Astrocyte (in vitro differentiated cells and primary cell): ENCODE measurements at regions not wholly inside any gene's neighbourhood (a gene's known extent, or its start where the extent isn't known, plus 50 kb on each side); places are given as distances from the start of the nearest gene placed in this dataset.

Source experiments
- DNase-seq: peaks from one replicate; pipeline ENCODE4 v3.0.0-alpha.2; 2010; ENCODE audit warnings: low read depth
- FAIRE-seq: peaks from 2 replicates; lab custom pipeline; 2011; peaks lifted over from hg19 to GRCh38; lab: Jason Lieb, UNC
- H2AFZ ChIP-seq: 2 replicates; pipeline ENCODE4 v1.6.0; 2012; ENCODE audit warnings: low read depth, low read length, inconsistent platforms
- H3K27ac ChIP-seq: 2 replicates; pipeline ENCODE4 v1.5.1; 2011; ENCODE audit warnings: low read depth, low read length, inconsistent platforms
- H3K27me3 ChIP-seq: 2 replicates; pipeline ENCODE4 v1.6.0; 2011; ENCODE audit warnings: low read length, inconsistent platforms; ENCODE audit not compliant: insufficient read depth
- H3K36me3 ChIP-seq: 2 replicates; pipeline ENCODE4 v1.5.1; 2011; ENCODE audit warnings: low read length, inconsistent platforms; ENCODE audit not compliant: insufficient read depth
- H3K4me1 ChIP-seq: 2 replicates; pipeline ENCODE4 v1.5.1; 2011; ENCODE audit warnings: low read length, inconsistent platforms; ENCODE audit not compliant: insufficient read depth
- H3K4me2 ChIP-seq: 2 replicates; pipeline ENCODE4 v1.6.0; 2012; ENCODE audit warnings: low read length, inconsistent platforms
- H3K4me3 ChIP-seq: 2 replicates; pipeline ENCODE4 v1.5.1; 2011; ENCODE audit warnings: low read depth, mild to moderate bottlenecking, low read length, inconsistent platforms; ENCODE audit not compliant: insufficient read depth
- H3K79me2 ChIP-seq: 2 replicates; pipeline ENCODE4 v1.6.0; 2012; ENCODE audit warnings: mild to moderate bottlenecking, low read length, inconsistent platforms; ENCODE audit not compliant: insufficient read depth
- H3K9ac ChIP-seq: 2 replicates; pipeline ENCODE4 v1.6.0; 2012; ENCODE audit warnings: mild to moderate bottlenecking, low read length, inconsistent platforms
- H3K9me3 ChIP-seq: 2 replicates; pipeline ENCODE4 v1.5.1; 2012; ENCODE audit warnings: low read depth, mild to moderate bottlenecking, low read length, inconsistent platforms; ENCODE audit not compliant: insufficient read depth
- H4K20me1 ChIP-seq: 2 replicates; pipeline ENCODE4 v1.6.0; 2012; ENCODE audit warnings: low read length, inconsistent platforms; ENCODE audit not compliant: insufficient read depth
- H3K27ac Mint-ChIP-seq: one replicate; pipeline ENCODE4 v1.8.0; 2021; ENCODE audit warnings: mild to moderate bottlenecking, mixed read lengths; ENCODE audit not compliant: unreplicated experiment
- H3K27me3 Mint-ChIP-seq: one replicate; pipeline ENCODE4 v1.8.0; 2021; ENCODE audit warnings: low read depth, mixed read lengths; ENCODE audit not compliant: unreplicated experiment
- H3K36me3 Mint-ChIP-seq: one replicate; pipeline ENCODE4 v1.8.0; 2021; ENCODE audit warnings: low read depth, mixed read lengths; ENCODE audit not compliant: unreplicated experiment
- H3K4me1 Mint-ChIP-seq: one replicate; pipeline ENCODE4 v1.8.0; 2021; ENCODE audit warnings: low read depth, mixed read lengths; ENCODE audit not compliant: unreplicated experiment
- H3K4me3 Mint-ChIP-seq: one replicate; pipeline ENCODE4 v1.8.0; 2021; ENCODE audit warnings: mild to moderate bottlenecking, moderate library complexity, mixed read lengths; ENCODE audit not compliant: unreplicated experiment
- H3K9me3 Mint-ChIP-seq: one replicate; pipeline ENCODE4 v1.8.0; 2021; ENCODE audit warnings: mild to moderate bottlenecking, mixed read lengths; ENCODE audit not compliant: unreplicated experiment
- CTCF ChIP-seq: IDR thresholded peaks from 2 replicates; pipeline ENCODE4 v1.5.1; 2011; ENCODE audit warnings: low read depth, mild to moderate bottlenecking, inconsistent platforms, low read length, moderate library complexity; ENCODE audit not compliant: insufficient read depth
- EZH2 ChIP-seq: IDR thresholded peaks from 2 replicates; pipeline ENCODE4 v1.6.1; 2012; ENCODE audit warnings: mild to moderate bottlenecking, low read length, inconsistent platforms; ENCODE audit not compliant: insufficient read depth

- H2AFZ ChIP-seq, result no peak overlapping the region
- no peaks in the 10 kb centered on the region for H3K36me3 Mint-ChIP-seq
- H3K4me3 ChIP-seq, result no peak overlapping the region
- H3K79me2 ChIP-seq, result no peaks in the 10 kb centered on the region
- H3K36me3 ChIP-seq, result no peaks in the 10 kb centered on the region
- H4K20me1 ChIP-seq, result no peaks in the 10 kb centered on the region
- no peak for FAIRE-seq
- H3K4me1 Mint-ChIP-seq, result peaks cover 3% of the 10 kb centered on the region
- H3K4me2 ChIP-seq, result no peak overlapping the region
- no peak overlapping the region for H3K9ac ChIP-seq
- no peaks in the 10 kb centered on the region for H3K4me1 ChIP-seq
- peaks cover 3% of the 10 kb centered on the region for H3K27me3 ChIP-seq
- no peaks in the 10 kb centered on the region for H3K9me3 ChIP-seq
- no peak overlapping the region for H3K4me3 Mint-ChIP-seq
- H3K27me3 Mint-ChIP-seq, result peaks cover 12% of the 10 kb centered on the region
- H3K27ac Mint-ChIP-seq, result no peak overlapping the region
- no peak overlapping the region for H3K27ac ChIP-seq
- no peak for DNase-seq
- H3K9me3 Mint-ChIP-seq, result no peaks in the 10 kb centered on the region
- TF ChIP-seq CTCF (no peak), EZH2 (no peak)
Observed at GRCh38 chr7:135828604-135829003, 80.0 kb upstream of the FAM180A start.

GRCh38 chr7:135827391-135827790, 78.8 kb upstream of the FAM180A start:
- no peak overlapping the region for H3K4me3 ChIP-seq
- no peak overlapping the region for H2AFZ ChIP-seq
- Mint-ChIP-seq H3K4me1 (peaks cover 3% of the 10 kb centered on the region), H3K27ac (no peak overlapping the region), H3K27me3 (peaks cover 12% of the 10 kb centered on the region), H3K9me3 (no peaks in the 10 kb centered on the region), H3K36me3 (no peaks in the 10 kb centered on the region), H3K4me3 (no peak overlapping the region)
- no peak for TF ChIP-seq CTCF
- no peak for TF ChIP-seq EZH2
- no peak for FAIRE-seq
- H3K27me3 ChIP-seq, result peaks cover 3% of the 10 kb centered on the region
- no peak overlapping the region for H3K9ac ChIP-seq
- no peaks in the 10 kb centered on the region for H3K79me2 ChIP-seq
- H4K20me1 ChIP-seq, result no peaks in the 10 kb centered on the region
- H3K4me1 ChIP-seq, result no peaks in the 10 kb centered on the region
- no peaks in the 10 kb centered on the region for H3K9me3 ChIP-seq
- H3K4me2 ChIP-seq, result no peak overlapping the region
- no peak overlapping the region for H3K27ac ChIP-seq
- no peak for DNase-seq
- H3K36me3 ChIP-seq, result no peaks in the 10 kb centered on the region

GRCh38 chr7:135825406-135825805, 76.8 kb upstream of the FAM180A start:
- Mint-ChIP-seq H3K4me3 (no peak overlapping the region), H3K4me1 (peaks cover 3% of the 10 kb centered on the region), H3K27me3 (peaks cover 4% of the 10 kb centered on the region), H3K27ac (no peak overlapping the region), H3K9me3 (no peaks in the 10 kb centered on the region), H3K36me3 (no peaks in the 10 kb centered on the region)
- H3K4me3 ChIP-seq, result no peak overlapping the region
- H3K4me2 ChIP-seq, result no peak overlapping the region
- no peak overlapping the region for H3K9ac ChIP-seq
- no peaks in the 10 kb centered on the region for H3K79me2 ChIP-seq
- no peaks in the 10 kb centered on the region for H3K36me3 ChIP-seq
- no peaks in the 10 kb centered on the region for H3K4me1 ChIP-seq
- H3K27ac ChIP-seq, result no peak overlapping the region
- DNase-seq (no peak), FAIRE-seq (no peak)
- TF ChIP-seq CTCF, result no peak
- no peak for TF ChIP-seq EZH2
- H3K9me3 ChIP-seq, result no peaks in the 10 kb centered on the region
- no peak overlapping the region for H2AFZ ChIP-seq
- peaks cover 2% of the 10 kb centered on the region for H3K27me3 ChIP-seq
- no peaks in the 10 kb centered on the region for H4K20me1 ChIP-seq
